GM21381 (cell line): ENCODE measurements at regions not wholly inside any gene's neighbourhood (a gene's known extent, or its start where the extent isn't known, plus 50 kb on each side); places are given as distances from the start of the nearest gene placed in this dataset.

Experiments used
- ATAC-seq: cut with Tn5 transposase; IDR thresholded peaks from one replicate; pipeline ENCODE4 v1.9.1; 2021; ENCODE audit warnings: mild to moderate bottlenecking, moderate library complexity; ENCODE audit not compliant: unreplicated experiment

DNA sequence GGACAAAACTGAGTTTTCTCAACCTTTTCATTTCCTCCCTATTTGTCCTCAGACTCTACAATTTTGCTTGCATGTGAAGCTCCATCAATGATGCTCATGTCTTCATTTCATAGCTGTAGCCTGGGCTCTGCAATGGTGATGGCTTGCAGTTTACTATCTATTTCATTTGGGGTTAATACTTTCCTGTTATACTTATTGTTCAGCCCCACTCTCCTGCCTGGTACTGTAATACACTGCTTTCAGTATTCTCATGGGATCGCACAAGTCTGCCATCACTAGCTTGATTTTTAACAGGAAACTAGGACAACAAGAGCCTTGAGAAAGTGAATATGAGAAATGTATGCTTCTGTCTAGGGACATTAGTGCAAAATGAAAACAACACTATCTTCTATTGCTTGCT is 84.2 kb upstream of the SEMA6A start:
- no peak for ATAC-seq

DNA sequence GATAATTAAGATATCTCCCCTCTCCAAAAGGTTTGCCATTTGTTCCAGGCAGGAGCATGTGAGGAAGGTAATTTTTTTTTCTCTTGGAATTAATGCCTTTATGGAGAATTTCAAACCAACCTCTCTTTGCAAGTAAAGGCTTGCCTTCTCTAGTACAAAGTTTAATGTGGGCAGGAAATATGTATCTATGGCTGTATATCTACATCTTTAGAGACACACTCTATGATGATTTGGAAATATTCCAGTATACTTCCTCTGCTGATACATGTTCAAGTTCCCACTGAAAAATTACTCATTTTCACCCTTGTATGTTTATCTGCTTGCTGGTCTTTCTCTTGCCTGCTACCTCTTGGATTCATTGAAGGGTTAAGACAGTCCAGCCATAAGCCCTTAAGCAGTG is 83.5 kb upstream of the SEMA6A start:
- no peak for ATAC-seq

DNA sequence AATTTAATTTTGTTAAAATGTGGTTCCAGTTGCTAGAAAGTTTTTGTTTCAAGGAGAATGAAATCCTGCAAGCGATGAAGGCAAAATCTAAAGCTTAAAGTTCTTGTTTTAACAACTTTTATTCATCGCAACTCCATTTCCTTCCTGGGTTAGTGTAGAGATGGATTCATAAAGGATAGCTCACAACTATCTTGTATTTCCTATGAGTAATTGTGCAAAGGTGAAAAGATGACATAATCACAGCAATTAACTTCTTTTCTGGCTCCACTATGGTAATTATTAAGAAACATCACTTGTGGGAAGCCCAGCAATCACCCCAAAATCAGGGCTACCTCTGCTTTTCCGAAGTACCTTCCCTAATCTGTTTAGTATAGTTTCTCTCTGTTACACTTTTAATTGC is 80.8 kb upstream of the SEMA6A start:
- no peak for ATAC-seq

DNA sequence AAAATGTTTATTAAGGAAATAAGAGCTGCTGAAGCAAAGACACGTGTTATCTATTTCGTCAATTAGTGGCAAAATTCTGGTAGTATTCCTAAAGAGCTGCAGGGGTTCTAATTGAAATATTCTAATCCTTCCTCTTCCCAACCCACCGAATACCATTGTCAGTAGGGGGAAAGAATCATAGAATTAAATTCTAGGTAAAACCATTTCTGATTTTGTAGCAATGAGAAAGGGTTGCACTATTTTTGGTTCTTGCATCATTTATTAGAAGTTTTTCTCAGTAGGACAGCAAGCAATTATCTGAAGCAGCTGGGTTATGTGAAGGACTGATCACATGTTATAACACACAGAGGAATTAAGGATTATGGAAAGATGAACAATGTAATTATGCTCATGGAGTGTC is 80.3 kb upstream of the SEMA6A start:
- no peak for ATAC-seq

DNA sequence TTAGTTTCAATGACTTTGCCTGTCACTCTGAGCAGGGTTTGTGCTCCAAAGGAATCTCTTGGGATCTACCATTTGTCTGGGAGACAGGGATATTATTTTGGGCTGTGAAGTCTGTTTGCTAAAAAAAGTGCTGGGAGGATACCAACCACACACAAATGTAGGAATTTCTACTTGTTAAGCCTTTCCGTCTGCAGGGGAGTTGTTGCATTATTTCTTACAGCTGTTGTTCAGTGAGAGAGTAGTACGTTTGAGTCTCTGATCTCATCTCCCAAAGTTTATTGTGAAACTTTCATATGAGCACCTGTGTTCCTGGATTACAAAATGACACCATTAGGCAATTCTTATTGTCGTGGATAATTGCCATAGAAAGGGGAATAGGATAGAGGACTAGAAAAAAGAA is 78.3 kb upstream of the SEMA6A start:
- ATAC-seq, result no peak

DNA sequence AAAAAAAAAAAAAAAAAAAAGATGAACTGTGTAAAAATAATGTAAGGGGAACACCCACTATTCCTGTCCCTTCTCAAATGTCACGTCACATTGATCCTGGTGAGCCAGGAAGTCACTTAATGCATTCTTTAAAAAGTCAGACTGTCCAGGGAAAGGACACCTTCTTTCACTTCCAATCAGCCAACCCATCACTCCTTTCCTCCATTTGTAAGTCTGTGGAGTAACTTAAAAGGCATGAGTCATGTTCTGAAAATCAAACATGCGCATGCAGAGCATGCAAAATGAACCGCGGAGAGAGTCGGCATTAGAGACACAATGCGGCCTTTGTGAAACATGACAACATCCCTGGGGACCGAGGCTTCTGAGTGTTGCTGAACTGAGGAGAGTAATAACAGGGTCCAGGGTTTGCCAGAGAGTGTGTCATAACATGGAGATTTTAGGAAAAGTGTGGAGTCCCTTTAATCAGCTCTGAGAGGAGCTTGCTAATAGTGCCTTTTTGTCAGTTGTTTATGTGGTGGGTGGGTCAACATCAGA is 77.6 kb upstream of the SEMA6A start:
- peak; percentile 87 for ATAC-seq

DNA sequence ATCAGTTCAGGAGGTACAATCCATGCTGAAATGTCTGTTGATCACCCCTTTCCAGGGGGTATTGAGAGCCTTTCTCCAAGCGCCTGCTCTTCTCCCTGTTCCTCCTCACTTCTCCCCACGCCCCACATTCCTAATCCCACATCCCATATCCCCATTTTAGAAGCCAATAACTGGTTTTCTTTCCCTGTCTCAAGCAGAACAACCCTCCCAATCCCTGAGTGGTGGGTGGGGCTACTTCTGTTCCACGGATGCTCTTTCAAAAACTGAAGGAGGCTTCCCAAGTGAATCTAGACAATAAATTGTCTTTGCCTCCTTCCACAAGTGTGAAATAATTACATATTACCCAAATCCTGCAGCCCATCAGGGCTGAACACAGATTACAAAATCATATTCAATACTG is 77.0 kb upstream of the SEMA6A start:
- no peak for ATAC-seq

DNA sequence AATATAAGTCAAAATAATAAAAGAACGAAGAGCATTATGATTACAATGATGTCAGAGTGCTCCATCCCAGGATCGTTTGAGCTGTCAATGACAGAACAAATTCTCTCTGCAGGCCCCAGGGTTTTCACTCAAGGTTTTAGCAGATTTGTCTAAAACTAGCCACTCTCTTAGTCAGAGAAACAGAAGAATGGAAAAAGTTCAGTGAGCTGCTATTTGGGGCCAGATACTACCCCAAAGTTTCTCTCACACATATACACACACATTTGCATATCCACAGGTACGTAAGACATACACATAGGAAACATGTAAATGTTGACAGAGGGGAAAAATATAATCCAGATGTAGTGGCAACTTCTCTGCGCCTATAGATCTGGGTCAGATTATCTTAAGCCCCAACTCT is 76.3 kb upstream of the SEMA6A start:
- no peak for ATAC-seq

DNA sequence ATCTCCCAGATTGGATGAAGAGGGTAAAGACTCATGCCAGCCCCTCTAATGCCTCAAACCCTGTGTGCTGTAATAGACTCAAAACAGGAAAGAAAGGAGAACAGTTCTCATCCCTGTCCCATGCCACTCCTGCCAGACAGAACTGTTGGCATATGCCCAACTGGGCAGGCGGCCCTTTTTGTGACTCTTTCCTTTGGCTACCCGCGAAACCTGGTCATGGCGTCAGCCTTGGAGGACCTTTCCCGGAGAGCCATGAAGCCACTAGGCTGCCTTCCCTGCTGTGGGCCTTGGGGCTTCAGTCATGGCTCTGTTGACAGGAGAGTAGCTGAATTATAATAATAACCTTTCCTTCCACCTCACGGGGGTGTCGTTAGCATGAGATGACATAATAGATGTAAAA is 75.9 kb upstream of the SEMA6A start:
- ATAC-seq, result no peak

DNA sequence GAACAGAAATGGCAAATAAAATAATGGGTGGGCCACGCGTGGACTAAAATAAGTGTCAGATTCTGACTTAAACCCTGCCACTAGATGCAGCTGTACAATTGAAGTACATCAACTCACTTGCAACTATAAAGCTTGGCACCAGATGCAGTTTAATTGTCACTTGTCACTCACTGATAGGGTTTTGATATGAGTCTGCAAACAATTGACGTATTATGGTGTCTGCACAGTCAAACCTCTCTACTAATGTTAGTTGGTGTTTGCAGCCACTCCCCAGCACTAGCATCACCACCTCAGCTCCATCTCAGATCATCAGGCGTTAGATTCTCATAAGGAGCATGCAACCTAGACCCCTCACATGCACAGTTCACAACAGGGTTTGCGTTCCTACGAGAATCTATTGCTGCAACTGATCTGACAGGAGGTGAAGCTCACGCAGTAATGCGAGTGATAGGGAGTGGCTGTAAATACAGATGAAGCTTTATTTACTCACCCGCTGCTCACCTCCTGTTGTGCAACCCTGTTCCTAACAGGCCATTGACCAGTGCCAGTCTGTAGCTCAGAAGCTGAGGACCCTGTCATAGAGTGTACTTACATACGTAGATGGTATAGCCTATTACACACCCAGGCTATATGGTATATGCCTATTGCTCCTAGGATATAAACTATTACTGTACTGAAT is 72.1 kb upstream of the SEMA6A start:
- ATAC-seq, result no peak

DNA sequence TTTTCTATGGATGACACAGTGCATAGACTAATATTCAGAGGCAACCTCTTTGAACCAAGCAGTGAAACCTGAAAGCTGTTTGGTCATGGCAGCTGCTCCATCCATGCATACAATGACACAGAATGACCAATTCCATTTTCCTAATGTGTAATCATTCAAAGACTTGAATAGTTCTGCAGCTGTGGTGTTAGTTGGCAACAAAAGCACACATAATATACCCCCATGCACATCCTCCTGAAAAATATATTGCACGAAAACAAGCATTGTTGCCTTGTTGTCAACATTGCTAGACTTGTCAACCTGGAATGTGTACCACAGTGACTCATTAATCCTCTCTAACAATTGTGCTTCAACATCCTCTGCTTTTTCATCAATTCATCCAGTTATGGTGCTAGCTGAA is 71.0 kb upstream of the SEMA6A start:
- no peak for ATAC-seq

DNA sequence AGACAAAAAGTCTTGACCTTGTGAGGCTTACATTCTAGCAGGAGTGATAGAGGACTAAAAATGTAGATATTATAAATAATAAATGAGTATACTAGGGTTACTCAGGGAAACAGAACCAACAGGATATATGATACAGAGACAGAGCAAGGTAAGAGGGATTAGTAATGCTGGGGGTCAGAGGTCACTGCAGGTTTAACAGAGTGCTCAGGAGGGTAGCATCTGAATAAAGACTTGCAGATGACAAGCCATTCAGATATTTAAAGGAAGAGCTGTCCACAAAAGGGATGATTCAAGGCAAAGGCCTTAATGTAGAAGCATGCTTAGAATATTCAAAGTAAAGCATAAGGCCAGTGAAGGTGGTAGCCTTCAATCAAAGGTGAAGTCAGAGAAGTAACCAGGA is 65.6 kb upstream of the SEMA6A start:
- ATAC-seq, result no peak

DNA sequence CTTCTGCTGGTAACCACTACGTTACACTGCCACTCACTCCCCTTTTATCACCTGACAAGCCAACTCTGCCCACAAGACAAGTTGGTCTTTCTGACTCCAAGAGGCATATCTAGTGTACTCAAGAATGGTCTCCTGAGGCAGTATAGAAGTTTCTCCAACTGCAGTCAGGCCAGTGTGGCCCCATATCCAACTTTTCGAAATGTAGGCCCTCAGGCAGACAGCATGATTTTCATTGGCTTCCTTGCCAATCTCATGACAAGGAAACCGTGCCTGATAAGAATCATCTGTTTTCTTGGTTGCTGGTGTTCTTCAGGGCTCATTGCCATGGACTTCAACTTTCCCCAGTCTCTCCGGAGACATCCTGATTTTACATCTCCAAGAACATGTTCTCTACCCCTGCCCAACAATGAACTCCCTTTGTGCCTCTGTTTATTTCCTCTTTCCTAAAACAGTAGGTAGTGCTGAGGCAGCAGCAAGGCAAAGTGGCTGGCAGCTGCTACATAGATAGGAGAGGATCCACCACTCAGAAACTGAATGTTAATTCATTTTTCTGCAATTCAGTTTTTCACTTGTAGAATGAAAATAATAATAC is 62.6 kb upstream of the SEMA6A start:
- no peak for ATAC-seq

DNA sequence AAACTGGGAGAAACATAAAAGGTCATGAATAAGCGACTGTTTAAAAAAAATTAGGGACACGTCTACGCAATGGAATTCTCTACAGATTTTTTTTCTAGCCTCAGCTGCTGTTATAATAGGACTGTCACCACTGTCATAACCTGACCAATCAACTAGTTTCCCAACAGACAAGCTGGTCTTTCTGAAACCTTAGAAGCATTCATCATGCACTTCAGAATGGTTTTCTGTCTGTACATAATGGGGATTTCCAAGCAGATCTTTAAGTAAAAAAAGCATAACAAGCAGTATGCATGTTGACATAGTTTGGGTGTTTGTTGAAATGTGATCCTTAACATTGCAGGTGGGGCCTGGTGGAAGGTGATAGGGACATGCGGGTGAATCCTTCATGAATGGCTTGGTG is 58.3 kb upstream of the SEMA6A start:
- no peak for ATAC-seq

DNA sequence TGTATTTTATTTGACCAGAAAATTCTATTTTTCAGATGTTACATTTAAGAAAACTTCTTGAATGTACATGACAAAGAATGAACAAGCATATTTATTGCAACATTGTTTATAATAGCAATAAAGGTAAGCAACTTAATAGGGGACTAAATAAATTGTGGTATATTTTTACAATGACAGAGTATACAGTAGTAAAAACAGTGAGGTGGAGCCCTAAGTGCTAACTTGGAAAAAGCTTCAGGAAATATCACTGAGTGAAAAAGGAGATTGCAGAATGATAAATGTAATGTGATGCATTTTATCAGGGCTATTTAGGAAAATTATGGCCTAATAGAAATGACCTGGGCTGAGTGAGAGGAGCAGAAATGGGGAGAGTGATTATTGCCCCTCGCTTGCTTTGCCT is 56.5 kb upstream of the SEMA6A start:
- ATAC-seq, result no peak

DNA sequence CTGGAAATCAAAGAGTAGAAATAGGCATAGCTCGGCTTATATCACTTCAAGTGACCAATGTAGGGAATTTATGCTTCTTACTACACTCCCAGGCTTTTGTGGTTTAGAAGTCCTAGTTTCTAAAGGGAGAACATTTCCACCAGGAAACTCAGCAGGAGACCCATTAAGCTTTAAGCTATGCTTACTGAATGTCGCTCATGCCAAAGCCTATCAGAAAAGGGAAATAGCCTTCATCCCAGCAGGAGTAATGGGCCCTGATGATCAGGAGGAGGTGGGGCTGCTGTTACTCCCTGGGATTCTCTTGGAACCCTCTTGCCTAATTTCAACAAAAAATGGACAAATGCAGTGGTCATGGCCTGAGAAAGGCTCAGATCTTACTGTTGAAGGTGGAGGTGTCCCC is 54.5 kb upstream of the SEMA6A start:
- ATAC-seq, result no peak

DNA sequence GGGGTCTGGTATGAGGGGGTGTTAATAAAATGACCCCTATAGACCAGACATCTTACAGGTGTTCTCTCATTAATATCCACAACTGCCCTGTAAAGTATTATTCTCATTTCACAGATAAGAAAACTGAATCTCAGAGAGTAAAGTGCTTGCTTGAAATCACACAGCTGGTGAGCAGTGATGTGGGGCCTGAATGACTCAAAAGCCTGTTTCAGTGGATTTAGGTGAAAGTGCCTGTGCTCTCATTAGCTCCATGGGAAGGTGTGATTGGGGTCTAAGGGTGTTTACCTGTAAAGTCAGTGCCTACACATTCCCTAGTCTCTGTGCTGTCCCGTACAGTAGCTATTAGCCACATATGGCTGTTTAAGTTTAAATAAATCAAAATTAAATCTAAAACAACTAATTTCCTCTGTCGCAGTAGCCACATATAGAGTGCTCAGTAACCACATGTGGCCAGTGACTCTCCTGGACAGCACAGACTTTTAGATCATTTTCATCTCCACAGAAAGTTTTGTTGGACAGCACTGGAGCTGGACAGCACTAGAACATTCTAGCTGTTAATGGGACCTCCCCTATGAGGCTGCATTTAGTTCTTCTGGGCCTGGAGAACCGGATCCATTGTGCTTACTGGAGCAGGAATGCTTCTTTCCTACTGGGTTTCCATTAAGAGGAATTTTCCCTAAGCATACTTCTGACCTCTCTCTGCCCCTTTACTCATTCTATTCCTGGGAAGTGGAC is 52.5 kb upstream of the SEMA6A start:
- ATAC-seq, result peak; percentile 79

DNA sequence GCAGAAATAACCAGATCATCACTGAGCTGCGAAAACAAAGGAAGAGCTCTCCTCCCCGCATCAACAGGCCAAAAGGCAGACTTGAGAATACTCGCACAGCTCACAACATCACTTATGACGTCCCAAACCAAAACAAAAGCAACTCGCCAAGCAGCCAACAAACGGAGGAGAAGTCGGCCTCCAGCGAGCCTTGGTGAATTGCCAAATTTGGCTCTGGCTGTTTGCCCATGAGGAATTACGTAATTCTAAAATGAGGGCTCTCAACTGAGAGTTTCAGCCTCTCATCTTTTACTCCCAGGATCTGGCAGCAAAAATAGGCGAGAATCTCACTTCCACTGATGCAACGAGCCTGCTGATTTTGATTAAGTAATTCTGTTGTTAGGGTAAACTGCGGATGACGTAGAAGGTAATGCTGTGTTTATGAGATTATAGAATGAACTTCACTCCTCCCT is 51.7 kb upstream of the SEMA6A start:
- no peak for ATAC-seq
